ENCODE measurements at regions not wholly inside any gene's neighbourhood (a gene's known extent, or its start where the extent isn't known, plus 50 kb on each side); places are given as distances from the start of the nearest gene placed in this dataset.

DNA sequence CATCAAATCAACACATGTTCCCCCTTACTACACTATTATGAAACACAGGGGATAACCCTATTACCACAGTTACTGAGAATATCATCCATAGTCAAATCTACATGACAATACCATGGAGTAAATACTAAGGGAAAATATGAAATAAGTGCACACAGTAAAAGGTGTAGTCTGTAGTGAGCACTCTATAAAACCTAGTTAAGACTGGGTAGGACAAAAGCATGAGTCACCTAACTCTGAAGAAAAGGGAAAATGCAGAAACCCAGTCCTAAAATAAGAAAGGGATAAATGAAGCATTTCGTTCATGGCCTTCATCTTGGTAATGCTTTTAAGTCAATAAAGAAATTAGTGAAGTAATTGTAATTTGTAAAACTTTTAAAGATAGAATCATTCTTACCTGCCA is 65.4 kb upstream of the ACVR2A start:
- no peak overlapping the region for H3K4me3 Mint-ChIP-seq (ENCODE audit: low read depth)
- TF ChIP-seq, protein P1, sequence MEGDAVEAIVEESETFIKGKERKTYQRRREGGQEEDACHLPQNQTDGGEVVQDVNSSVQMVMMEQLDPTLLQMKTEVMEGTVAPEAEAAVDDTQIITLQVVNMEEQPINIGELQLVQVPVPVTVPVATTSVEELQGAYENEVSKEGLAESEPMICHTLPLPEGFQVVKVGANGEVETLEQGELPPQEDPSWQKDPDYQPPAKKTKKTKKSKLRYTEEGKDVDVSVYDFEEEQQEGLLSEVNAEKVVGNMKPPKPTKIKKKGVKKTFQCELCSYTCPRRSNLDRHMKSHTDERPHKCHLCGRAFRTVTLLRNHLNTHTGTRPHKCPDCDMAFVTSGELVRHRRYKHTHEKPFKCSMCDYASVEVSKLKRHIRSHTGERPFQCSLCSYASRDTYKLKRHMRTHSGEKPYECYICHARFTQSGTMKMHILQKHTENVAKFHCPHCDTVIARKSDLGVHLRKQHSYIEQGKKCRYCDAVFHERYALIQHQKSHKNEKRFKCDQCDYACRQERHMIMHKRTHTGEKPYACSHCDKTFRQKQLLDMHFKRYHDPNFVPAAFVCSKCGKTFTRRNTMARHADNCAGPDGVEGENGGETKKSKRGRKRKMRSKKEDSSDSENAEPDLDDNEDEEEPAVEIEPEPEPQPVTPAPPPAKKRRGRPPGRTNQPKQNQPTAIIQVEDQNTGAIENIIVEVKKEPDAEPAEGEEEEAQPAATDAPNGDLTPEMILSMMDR (IDR thresholded peaks at IDR 0.05; ENCODE audit: unreplicated experiment) = no peak
- no peaks in the 10 kb centered on the region for H3K36me3 Mint-ChIP-seq (ENCODE audit: insufficient read depth)
- peaks cover 8% of the 10 kb centered on the region for H3K27me3 Mint-ChIP-seq
- H3K27ac Mint-ChIP-seq = no peak overlapping the region
- no peaks in the 10 kb centered on the region for H3K9me3 Mint-ChIP-seq (ENCODE audit: low read depth)
- no peak for DNase-seq (ENCODE audit: low spot score, unreplicated experiment)
- peaks cover 5% of the 10 kb centered on the region for H3K4me1 Mint-ChIP-seq (ENCODE audit: low read depth)

- TF ChIP-seq, protein P1 (IDR thresholded peaks at IDR 0.05; ENCODE audit: unreplicated experiment) = no peak
- H3K4me3 Mint-ChIP-seq (ENCODE audit: low read depth) = no peak overlapping the region
- H3K9me3 Mint-ChIP-seq (ENCODE audit: low read depth) = no peaks in the 10 kb centered on the region
- H3K27ac Mint-ChIP-seq = no peak overlapping the region
- peaks cover 7% of the 10 kb centered on the region for H3K4me1 Mint-ChIP-seq (ENCODE audit: low read depth)
- peaks cover 3% of the 10 kb centered on the region for H3K27me3 Mint-ChIP-seq
- no peaks in the 10 kb centered on the region for H3K36me3 Mint-ChIP-seq (ENCODE audit: insufficient read depth)
- no peak for DNase-seq (ENCODE audit: low spot score, unreplicated experiment)
Measured at GRCh38 chr2:147777394-147777793, 67.4 kb upstream of the ACVR2A start.

GRCh38 chr2:147774805-147775204 is 70.0 kb upstream of the ACVR2A start:
- TF ChIP-seq, protein P1 (IDR thresholded peaks at IDR 0.05; ENCODE audit: unreplicated experiment) = no peak
- H3K4me1 Mint-ChIP-seq (ENCODE audit: low read depth) = peaks cover 5% of the 10 kb centered on the region
- peaks cover 3% of the 10 kb centered on the region for H3K27me3 Mint-ChIP-seq
- H3K4me3 Mint-ChIP-seq (ENCODE audit: low read depth) = no peak overlapping the region
- DNase-seq (ENCODE audit: low spot score, unreplicated experiment) = no peak
- H3K27ac Mint-ChIP-seq = no peak overlapping the region
- no peaks in the 10 kb centered on the region for H3K9me3 Mint-ChIP-seq (ENCODE audit: low read depth)
- H3K36me3 Mint-ChIP-seq (ENCODE audit: insufficient read depth) = no peaks in the 10 kb centered on the region

GRCh38 chr2:147773479-147773878 is 71.3 kb upstream of the ACVR2A start:
- Mint-ChIP-seq H3K9me3 (ENCODE audit: low read depth) (no peaks in the 10 kb centered on the region), H3K4me1 (ENCODE audit: low read depth) (peaks cover 2% of the 10 kb centered on the region), H3K27me3 (peaks cover 3% of the 10 kb centered on the region), H3K4me3 (ENCODE audit: low read depth) (no peak overlapping the region), H3K27ac (no peak overlapping the region), H3K36me3 (ENCODE audit: insufficient read depth) (no peaks in the 10 kb centered on the region)
- TF ChIP-seq, protein P1 (IDR thresholded peaks at IDR 0.05; ENCODE audit: unreplicated experiment) = no peak
- no peak for DNase-seq (ENCODE audit: low spot score, unreplicated experiment)

DNA sequence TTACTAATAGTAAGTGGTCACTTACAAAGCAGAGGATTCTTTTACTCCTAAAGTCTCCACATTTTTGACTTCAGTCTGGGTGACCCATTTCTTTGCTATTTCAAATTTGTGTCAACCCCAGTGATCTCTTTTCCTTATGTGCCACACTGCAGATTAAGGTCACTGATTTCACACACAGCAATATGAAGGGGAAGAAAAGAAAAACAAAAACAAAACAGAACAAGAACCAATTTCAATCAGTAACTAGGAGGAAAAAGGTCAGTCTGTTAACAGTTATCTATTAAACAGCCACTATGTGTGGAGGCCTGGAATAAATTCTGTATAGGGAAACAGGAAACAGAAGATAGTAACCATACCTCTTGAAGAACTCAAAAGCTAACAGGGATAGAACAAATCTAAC is 72.0 kb upstream of the ACVR2A start:
- Mint-ChIP-seq H3K4me3 (ENCODE audit: low read depth) (no peak overlapping the region), H3K27me3 (peaks cover 3% of the 10 kb centered on the region), H3K9me3 (ENCODE audit: low read depth) (peaks cover under 1% of the 10 kb centered on the region), H3K4me1 (ENCODE audit: low read depth) (peaks cover 2% of the 10 kb centered on the region), H3K27ac (no peak overlapping the region), H3K36me3 (ENCODE audit: insufficient read depth) (no peaks in the 10 kb centered on the region)
- DNase-seq (ENCODE audit: low spot score, unreplicated experiment) = no peak
- TF ChIP-seq, protein P1 (IDR thresholded peaks at IDR 0.05; ENCODE audit: unreplicated experiment) = no peak

All from progenitor cell of endocrine pancreas (in vitro differentiated cells).